ENCODE measurements at regions not wholly inside any gene's neighbourhood (a gene's known extent, or its start where the extent isn't known, plus 50 kb on each side); places are given as distances from the start of the nearest gene placed in this dataset.

DNA sequence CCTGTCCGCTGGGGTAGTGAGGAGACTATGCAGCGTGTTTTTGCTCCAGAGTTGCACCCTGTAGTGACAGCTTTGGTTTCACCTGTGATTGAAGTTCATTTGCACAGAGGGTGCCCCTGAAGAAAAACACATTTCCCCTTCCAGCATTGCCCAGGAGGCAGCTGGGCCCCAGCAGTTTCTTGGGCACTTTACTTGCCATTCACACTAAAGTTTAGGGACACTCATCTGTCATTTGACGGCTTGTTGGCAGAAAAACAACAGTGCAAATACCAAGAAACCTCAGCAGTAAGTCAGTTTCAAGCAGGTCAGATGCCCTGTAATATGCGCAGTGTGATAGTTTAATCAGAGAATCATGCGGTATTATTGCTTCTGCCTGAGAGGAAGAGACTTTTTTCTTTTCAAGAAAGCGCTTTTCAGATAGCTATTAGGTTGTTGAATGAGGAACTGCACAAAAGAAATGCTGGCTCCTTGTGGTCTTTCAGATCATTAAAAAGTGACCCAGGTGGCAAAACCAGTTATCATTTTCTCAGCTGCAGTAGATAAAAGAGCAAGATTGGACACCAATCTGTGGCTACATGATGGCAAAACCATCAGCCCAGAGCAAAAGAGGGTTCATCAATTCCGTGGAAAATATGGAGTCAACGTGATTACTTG is 136.2 kb upstream of the PUM3 start:
- DNase-seq, result no peak

- DNase-seq, result no peak
These were observed 128.6 kb upstream of the PUM3 start for GRCh38 chr9:2972475-2972874.

DNA sequence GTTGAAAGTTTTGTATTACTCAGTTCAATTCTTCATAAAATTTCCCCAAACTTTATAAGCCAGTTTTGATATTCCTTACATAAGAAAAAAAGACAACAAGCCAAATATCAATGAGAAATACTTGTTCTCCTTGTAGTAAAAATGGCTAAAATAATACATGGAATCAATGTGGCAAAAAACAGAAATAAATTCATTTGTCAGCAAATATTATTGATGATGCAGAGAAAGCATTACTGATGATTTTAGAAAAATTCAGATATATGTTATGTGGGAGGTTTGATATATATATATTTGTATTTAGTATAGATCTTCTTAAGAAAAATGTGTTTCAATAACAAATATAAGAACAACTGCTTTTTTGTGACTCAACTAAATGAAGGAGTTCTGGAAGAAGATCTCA is 127.0 kb upstream of the PUM3 start:
- no peak for DNase-seq

- no peak for DNase-seq
These were observed 123.9 kb upstream of the PUM3 start for GRCh38 chr9:2967766-2968165.

DNA sequence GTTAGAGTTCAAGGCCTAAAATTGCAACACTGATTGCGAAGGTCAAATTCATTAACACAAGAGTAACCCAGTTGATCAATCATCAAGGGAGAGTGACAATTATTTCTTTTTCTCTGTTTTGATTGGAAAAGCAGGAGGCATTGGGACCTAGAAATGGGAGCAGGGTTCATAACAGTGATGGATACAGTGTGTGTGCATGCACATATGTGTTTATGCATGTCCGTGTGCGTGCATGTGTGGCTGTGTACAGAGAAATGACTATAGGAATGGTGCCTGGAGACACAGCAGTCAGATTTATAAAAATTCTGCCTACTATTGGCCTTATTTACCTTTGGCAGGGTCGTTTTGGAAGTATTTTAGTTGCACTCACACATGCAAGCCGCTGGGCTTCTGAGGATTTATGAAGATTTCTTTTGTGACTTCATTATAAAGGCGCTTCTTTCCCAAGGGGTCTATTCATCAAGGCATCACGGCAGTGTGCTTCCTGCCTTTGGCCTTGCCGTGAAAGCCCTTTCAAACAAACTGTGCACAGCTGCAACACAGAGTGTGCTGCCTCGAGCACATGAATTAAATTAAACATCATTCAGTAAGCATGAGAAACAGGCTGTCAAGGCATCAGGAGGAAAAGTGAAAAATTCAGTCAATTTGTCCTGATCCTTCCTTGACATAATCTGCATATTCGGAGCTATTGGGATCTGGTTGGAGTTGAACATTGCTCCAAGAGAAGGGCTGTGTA is 122.8 kb upstream of the PUM3 start:
- no peak for DNase-seq

GRCh38 chr9:2964470-2964869 is 120.6 kb upstream of the PUM3 start:
- no peak for DNase-seq

- DNase-seq, result no peak
These were observed 119.4 kb upstream of the PUM3 start for GRCh38 chr9:2963307-2963706.

DNA sequence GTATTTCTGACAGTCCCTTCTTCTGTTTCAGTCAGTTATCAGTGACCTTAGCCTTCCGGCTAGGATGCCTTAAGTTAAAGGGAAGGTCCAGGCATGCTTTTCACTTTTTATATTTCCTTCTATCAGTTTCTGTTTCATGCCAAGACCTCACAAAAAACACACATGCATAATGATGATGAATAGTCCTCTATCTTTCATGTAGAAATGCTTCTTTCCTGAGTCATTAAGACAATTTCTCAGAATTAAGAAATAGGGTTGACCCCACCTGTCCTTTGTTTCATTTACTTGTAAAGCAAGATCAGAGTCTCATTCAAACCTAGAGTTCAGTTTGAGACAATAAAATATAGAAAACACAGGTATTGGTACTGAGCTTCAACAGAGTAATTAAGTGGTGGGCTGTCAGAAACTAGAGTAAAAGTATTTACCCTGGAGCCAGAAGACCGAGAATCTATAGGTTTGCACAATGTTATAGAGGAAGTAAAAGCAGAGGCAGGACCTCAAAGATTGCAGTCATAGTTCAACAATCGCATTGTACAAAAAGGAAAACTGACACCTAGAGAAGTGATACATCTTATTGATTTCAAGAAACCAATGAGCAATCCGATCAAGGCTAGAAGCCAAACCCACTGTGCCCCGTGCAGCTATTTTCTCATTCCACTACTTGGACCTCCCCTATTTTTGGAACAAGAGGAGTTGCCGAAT is 118.7 kb upstream of the PUM3 start:
- DNase-seq, result no peak

- no peak for DNase-seq
These were observed 114.3 kb upstream of the PUM3 start for GRCh38 chr9:2958219-2958618.

- no peak for DNase-seq
These were observed 113.8 kb upstream of the PUM3 start for GRCh38 chr9:2957656-2958200.

GRCh38 chr9:2955575-2955974 is 111.7 kb upstream of the PUM3 start:
- no peak for DNase-seq

DNA sequence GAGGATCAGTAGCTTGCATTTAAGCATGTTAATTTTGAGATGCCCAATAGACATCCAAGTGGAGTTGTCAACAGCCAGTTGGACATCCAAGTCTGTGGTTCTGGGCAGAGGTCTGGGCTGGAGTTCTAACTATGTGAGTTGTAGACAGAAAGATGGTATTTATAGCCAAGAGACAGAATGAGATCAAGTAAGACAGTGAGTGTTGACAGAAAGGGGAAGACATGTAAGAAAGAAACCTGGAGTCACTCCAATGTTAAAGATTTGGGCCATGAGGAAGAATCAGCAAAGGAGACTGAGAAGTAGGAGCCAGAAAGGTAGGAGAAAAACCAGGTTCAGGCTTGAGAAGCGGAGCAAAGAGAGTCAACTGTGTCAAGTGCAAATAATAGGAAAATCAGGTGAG is 95.5 kb upstream of the PUM3 start:
- DNase-seq, result no peak

GRCh38 chr9:2936221-2936620 is 92.3 kb upstream of the PUM3 start:
- no peak for DNase-seq

DNA sequence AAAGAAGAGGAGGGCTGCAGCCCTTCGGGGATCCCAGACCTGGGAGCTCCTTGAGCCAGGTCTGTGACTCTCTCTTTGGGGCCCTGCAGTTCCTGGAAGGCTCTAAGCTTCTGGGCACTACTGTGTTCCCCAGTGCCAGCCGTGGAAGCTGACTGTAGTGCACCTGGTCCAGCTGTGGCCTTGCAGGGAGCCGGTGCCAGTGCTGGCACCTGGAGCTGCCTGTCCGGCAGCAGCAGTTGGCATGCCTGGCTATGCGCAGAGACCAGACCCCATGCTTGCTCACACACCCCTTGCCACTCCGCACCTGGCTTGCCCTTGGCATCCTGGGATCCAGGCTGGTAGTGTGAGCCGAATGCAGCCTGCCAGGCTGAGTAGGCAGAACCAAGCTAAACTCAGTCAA is 91.0 kb upstream of the PUM3 start:
- no peak for DNase-seq

- no peak for DNase-seq
These were observed 90.4 kb upstream of the PUM3 start for GRCh38 chr9:2934241-2934650.

GRCh38 chr9:2933165-2934095 is 89.5 kb upstream of the PUM3 start:
- no peak for DNase-seq

DNA sequence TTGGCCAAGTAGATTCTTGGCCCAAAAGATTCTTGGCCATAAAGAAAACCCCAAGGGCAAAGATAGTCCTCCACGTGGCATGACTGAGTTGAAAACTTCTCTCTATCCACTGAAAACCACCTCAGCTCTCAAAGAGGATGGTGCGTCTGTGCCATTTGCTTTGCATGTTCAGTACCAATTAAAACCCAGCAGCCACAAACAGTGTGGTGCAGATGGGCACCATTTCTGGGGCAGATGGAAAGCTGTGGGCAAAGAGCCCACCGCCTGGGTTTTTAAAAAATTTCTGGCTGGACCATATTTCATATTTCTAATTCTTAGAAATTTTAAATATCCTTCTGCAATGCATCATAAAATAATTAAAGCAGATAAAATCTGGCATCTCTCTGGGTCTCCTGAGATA is 84.5 kb upstream of the PUM3 start:
- DNase-seq, result no peak

DNA sequence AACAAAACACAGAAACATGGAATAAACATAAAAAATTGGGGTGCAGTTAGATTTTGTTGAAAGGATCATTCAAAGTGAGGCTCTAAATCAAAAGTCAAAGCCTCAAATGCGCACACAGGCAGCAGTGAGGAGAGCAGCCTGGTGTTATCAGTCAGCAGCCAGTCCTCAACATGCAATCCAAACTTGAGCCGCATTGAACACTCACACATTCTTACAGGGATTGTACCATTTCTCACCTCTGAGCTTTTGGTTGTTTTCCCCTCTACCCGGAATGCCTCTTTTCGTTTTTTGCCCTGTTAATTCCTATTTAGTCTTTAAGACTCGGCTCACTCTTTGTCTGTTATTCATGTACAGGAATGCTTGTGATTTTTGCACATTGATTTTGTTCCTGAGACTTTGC is 81.1 kb upstream of the PUM3 start:
- DNase-seq, result no peak

DNA sequence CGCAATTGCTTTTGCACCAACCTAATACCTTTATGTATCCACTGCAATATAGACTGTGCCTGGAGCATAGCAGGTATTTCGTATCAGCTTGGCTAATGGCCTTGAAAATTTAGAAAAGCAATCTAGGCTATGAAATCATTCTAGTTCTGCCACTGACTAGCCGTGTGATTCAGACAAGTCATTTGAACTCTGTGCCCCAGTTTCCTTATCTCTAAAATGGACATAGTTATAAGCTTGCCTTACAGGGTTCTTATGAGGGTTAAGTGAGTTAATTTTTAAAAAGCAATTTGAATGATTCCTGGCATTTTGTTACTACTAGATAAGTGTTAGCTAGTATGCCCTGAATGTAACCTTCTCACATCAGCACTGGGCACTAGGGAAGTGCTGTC is 80.5 kb upstream of the PUM3 start:
- DNase-seq, result no peak

- DNase-seq, result no peak
These were observed 80.0 kb upstream of the PUM3 start for GRCh38 chr9:2923766-2924379.

- no peak for DNase-seq
These were observed 75.5 kb upstream of the PUM3 start for GRCh38 chr9:2919347-2919746.

- no peak for DNase-seq
These were observed 72.6 kb upstream of the PUM3 start for GRCh38 chr9:2916382-2916985.
